C4-2B (cell line): ENCODE measurements at regions not wholly inside any gene's neighbourhood (a gene's known extent, or its start where the extent isn't known, plus 50 kb on each side); places are given as distances from the start of the nearest gene placed in this dataset.

ENCODE experiments used
- CTCF ChIP-seq: fragments of 450-650 bp; conservative IDR thresholded peaks from 2 replicates; pipeline ENCODE4 v1.5.1; 2017; ENCODE audit warnings: mild to moderate bottlenecking
- ZFX ChIP-seq: fragments of 450-650 bp; IDR thresholded peaks from 2 replicates; pipeline ENCODE4 v1.6.1; 2017

GRCh38 chr2:196511258-196512168 lies 128.0 kb upstream of the CCDC150 start:
- TF ChIP-seq CTCF = no peak
- no peak for TF ChIP-seq ZFX
